PFSK-1 (cell line): ENCODE measurements at regions not wholly inside any gene's neighbourhood (a gene's known extent, or its start where the extent isn't known, plus 50 kb on each side); places are given as distances from the start of the nearest gene placed in this dataset.

ENCODE experiments used
- FOXP2 ChIP-seq: optimal IDR thresholded peaks from 2 replicates; pipeline ENCODE3; 2011; ENCODE audit warnings: borderline replicate concordance, control low read depth, inconsistent platforms; ENCODE audit not compliant: insufficient read depth; ENCODE audit errors: extremely low read length, extremely low read depth
- POLR2AphosphoS5 ChIP-seq: IDR thresholded peaks from 2 replicates; pipeline ENCODE4 v1.6.1; 2012; ENCODE audit warnings: low read depth, mild to moderate bottlenecking, control low read depth, low read length, moderate library complexity
- REST ChIP-seq, 2 experiments: IDR thresholded peaks; 2 replicates each; pipeline versions ENCODE4 v1.6.1 to v1.8.0; 2011 to 2012; ENCODE audit warnings: low read depth in 2 of 2, low read length in 2 of 2, control low read depth in 1 of 2, inconsistent platforms in 1 of 2, mild to moderate bottlenecking in 1 of 2, moderate library complexity in 1 of 2; ENCODE audit not compliant: insufficient read depth in 1 of 2
- SIN3A ChIP-seq: IDR thresholded peaks from 2 replicates; pipeline ENCODE4 v1.6.1; 2012; ENCODE audit warnings: mild to moderate bottlenecking, low read length, moderate library complexity, borderline replicate concordance; ENCODE audit not compliant: insufficient read depth
- TAF1 ChIP-seq: IDR thresholded peaks from 2 replicates; pipeline ENCODE4 v1.6.1; 2012; ENCODE audit warnings: low read length, control low read depth, borderline replicate concordance; ENCODE audit not compliant: insufficient read depth

GRCh38 chrX:16268206-16268605 is 100.9 kb downstream of the MAGEB17 start:
- TF ChIP-seq REST (IDR thresholded peaks at IDR 0.05; ENCODE audit: insufficient read depth in 1 of 2, low read depth in 2 of 2, low read length in 2 of 2) = no peak
- no peak for TF ChIP-seq FOXP2
- no peak for TF ChIP-seq TAF1
- TF ChIP-seq POLR2AphosphoS5 = no peak

GRCh38 chrX:16278927-16279326 is 111.6 kb downstream of the MAGEB17 start:
- TF ChIP-seq POLR2AphosphoS5 (no peak), FOXP2 (no peak), REST (IDR thresholded peaks at IDR 0.05; ENCODE audit: insufficient read depth in 1 of 2, low read depth in 2 of 2, low read length in 2 of 2) (no peak), SIN3A (no peak), TAF1 (no peak)

- no peak for TF ChIP-seq TAF1
- TF ChIP-seq SIN3A = no peak
- TF ChIP-seq POLR2AphosphoS5 = no peak
- TF ChIP-seq REST (IDR thresholded peaks at IDR 0.05; ENCODE audit: insufficient read depth in 1 of 2, low read depth in 2 of 2, low read length in 2 of 2) = no peak
- no peak for TF ChIP-seq FOXP2
Measured at GRCh38 chrX:16282209-16282608, 114.9 kb downstream of the MAGEB17 start.

GRCh38 chrX:16284842-16285241 is 117.6 kb downstream of the MAGEB17 start:
- no peak for TF ChIP-seq REST (IDR thresholded peaks at IDR 0.05; ENCODE audit: insufficient read depth in 1 of 2, low read depth in 2 of 2, low read length in 2 of 2)
- TF ChIP-seq TAF1 = no peak
- no peak for TF ChIP-seq POLR2AphosphoS5
- TF ChIP-seq FOXP2 = no peak

GRCh38 chrX:16290997-16291396 is 123.7 kb downstream of the MAGEB17 start:
- no peak for TF ChIP-seq SIN3A
- TF ChIP-seq REST (IDR thresholded peaks at IDR 0.05; ENCODE audit: insufficient read depth in 1 of 2, low read depth in 2 of 2, low read length in 2 of 2) = no peak
- no peak for TF ChIP-seq POLR2AphosphoS5
- TF ChIP-seq TAF1 = no peak
- TF ChIP-seq FOXP2 = no peak
